ENCODE measurements at regions not wholly inside any gene's neighbourhood (a gene's known extent, or its start where the extent isn't known, plus 50 kb on each side); places are given as distances from the start of the nearest gene placed in this dataset.

DNA sequence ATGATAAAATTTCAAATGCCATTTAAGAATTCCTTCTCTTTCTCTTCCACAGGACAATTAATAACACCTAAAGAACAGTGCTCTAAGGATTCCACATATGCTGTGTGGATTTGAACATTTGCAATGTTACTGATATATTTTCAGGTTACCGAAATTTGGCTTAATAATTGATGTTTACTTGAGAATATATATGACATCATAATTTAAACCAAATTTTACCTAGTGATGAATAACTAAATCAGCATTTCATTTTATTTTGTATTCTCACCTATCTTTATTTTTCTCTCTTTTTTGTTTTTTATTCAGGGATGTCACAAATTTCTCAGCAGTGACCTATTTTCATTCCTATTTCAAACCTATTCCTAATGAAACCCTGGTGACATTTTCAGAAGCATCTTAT, 429.6 kb downstream of the SLCO4C1 start:
- Histone ChIP-seq H3K79me2 (ENCODE audit: insufficient read depth, low read length) (no peaks in the 10 kb centered on the region), H3K4me3 (ENCODE audit: low read length, poor library complexity, severe bottlenecking) (no peak overlapping the region)

DNA sequence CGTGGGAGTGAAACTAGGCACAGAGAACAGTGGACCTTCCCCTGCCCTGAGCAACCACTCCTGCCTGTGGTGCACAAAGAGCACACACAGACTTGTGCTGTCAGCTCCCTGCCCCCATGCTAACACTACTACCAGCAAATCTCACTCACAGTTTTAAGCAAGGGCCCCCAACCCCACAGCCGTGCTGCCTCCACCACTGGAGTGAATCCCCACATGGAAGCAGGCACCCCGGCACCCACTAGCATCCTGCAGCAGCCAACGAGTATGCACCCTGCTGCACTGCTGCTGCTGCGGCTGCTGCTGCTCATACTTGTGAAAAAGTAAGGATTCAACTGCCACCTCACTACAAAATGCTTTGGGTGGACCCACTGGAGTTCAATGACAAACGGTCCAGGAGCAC, 435.5 kb downstream of the SLCO4C1 start:
- Histone ChIP-seq H3K4me2 (ENCODE audit: low read depth, low read length, poor library complexity, severe bottlenecking) (no peak overlapping the region), H2AFZ (ENCODE audit: low read length) (no peak overlapping the region), H3K79me2 (ENCODE audit: insufficient read depth, low read length) (no peaks in the 10 kb centered on the region), H4K20me1 (ENCODE audit: insufficient read depth, low read length, poor library complexity, severe bottlenecking) (no peaks in the 10 kb centered on the region), H3K36me3 (ENCODE audit: insufficient read depth, low read length) (no peaks in the 10 kb centered on the region), H3K4me3 (ENCODE audit: low read length, poor library complexity, severe bottlenecking) (no peak overlapping the region), H3K27me3 (ENCODE audit: insufficient read depth, low read length, poor library complexity, severe bottlenecking) (no peaks in the 10 kb centered on the region), H3K4me1 (ENCODE audit: insufficient read depth, low read length, poor library complexity, severe bottlenecking) (no peaks in the 10 kb centered on the region), H3K9ac (ENCODE audit: low read depth, low read length, poor library complexity, severe bottlenecking) (no peak overlapping the region), H3K9me2 (replicated peaks; ENCODE audit: low read depth, low read length) (no peaks in the 10 kb centered on the region), H3K9me3 (ENCODE audit: insufficient read depth, low read depth, low read length) (no peaks in the 10 kb centered on the region), H3F3A (ENCODE audit: low read depth) (no peaks in the 10 kb centered on the region)
- TF ChIP-seq EZH2phosphoT487 (IDR thresholded peaks at IDR 0.05; ENCODE audit: borderline replicate concordance), result no peak
- TF ChIP-seq, protein P1, sequence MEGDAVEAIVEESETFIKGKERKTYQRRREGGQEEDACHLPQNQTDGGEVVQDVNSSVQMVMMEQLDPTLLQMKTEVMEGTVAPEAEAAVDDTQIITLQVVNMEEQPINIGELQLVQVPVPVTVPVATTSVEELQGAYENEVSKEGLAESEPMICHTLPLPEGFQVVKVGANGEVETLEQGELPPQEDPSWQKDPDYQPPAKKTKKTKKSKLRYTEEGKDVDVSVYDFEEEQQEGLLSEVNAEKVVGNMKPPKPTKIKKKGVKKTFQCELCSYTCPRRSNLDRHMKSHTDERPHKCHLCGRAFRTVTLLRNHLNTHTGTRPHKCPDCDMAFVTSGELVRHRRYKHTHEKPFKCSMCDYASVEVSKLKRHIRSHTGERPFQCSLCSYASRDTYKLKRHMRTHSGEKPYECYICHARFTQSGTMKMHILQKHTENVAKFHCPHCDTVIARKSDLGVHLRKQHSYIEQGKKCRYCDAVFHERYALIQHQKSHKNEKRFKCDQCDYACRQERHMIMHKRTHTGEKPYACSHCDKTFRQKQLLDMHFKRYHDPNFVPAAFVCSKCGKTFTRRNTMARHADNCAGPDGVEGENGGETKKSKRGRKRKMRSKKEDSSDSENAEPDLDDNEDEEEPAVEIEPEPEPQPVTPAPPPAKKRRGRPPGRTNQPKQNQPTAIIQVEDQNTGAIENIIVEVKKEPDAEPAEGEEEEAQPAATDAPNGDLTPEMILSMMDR (conservative IDR thresholded peaks at IDR 0.05; ENCODE audit: low read length), result no peak

More for the DNA sequence above, 429.6 kb downstream of the SLCO4C1 start:
- no peak overlapping the region for H3K4me2 ChIP-seq (ENCODE audit: low read depth, low read length, poor library complexity, severe bottlenecking)
- H3K4me1 ChIP-seq (ENCODE audit: insufficient read depth, low read length, poor library complexity, severe bottlenecking), result no peaks in the 10 kb centered on the region
- H2AFZ ChIP-seq (ENCODE audit: low read length), result no peak overlapping the region
- TF ChIP-seq, protein P1 (conservative IDR thresholded peaks at IDR 0.05; ENCODE audit: low read length), result no peak
- no peak for TF ChIP-seq EZH2phosphoT487 (IDR thresholded peaks at IDR 0.05; ENCODE audit: borderline replicate concordance)
- no peaks in the 10 kb centered on the region for H3K27me3 ChIP-seq (ENCODE audit: insufficient read depth, low read length, poor library complexity, severe bottlenecking)
- no peaks in the 10 kb centered on the region for H4K20me1 ChIP-seq (ENCODE audit: insufficient read depth, low read length, poor library complexity, severe bottlenecking)
- H3F3A ChIP-seq (ENCODE audit: low read depth), result no peaks in the 10 kb centered on the region
- H3K36me3 ChIP-seq (ENCODE audit: insufficient read depth, low read length), result no peaks in the 10 kb centered on the region
- no peaks in the 10 kb centered on the region for H3K9me2 ChIP-seq (replicated peaks; ENCODE audit: low read depth, low read length)
- no peaks in the 10 kb centered on the region for H3K9me3 ChIP-seq (ENCODE audit: insufficient read depth, low read depth, low read length)
- H3K9ac ChIP-seq (ENCODE audit: low read depth, low read length, poor library complexity, severe bottlenecking), result no peak overlapping the region

DNA sequence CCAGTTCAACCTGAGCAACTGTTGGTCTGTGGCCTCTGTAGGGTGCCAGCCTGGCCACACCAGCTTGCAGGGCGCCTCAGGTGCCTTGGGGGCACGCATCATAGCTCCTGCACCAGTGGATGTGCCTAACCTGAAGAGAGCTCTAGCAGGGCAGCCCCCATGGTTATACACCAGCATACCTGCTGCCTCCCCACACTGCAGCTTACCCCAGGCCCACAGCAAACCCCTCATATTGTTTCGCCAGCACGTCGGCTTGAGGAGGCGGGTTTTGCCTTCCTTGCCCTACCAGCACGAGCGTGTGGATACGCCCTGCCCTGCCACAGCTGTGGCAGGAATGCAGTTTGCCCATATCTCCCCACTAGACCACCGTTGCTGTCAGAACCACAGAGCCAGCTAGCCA, 435.9 kb downstream of the SLCO4C1 start:
- Histone ChIP-seq H3K4me1 (ENCODE audit: insufficient read depth, low read length, poor library complexity, severe bottlenecking) (no peaks in the 10 kb centered on the region), H3K27me3 (ENCODE audit: insufficient read depth, low read length, poor library complexity, severe bottlenecking) (no peaks in the 10 kb centered on the region), H4K20me1 (ENCODE audit: insufficient read depth, low read length, poor library complexity, severe bottlenecking) (no peaks in the 10 kb centered on the region), H3K4me3 (ENCODE audit: low read length, poor library complexity, severe bottlenecking) (no peak overlapping the region), H3K9me2 (replicated peaks; ENCODE audit: low read depth, low read length) (no peaks in the 10 kb centered on the region), H2AFZ (ENCODE audit: low read length) (no peak overlapping the region), H3K79me2 (ENCODE audit: insufficient read depth, low read length) (no peaks in the 10 kb centered on the region), H3K4me2 (ENCODE audit: low read depth, low read length, poor library complexity, severe bottlenecking) (no peak overlapping the region), H3F3A (ENCODE audit: low read depth) (no peaks in the 10 kb centered on the region), H3K9ac (ENCODE audit: low read depth, low read length, poor library complexity, severe bottlenecking) (no peak overlapping the region), H3K9me3 (ENCODE audit: insufficient read depth, low read depth, low read length) (no peaks in the 10 kb centered on the region), H3K36me3 (ENCODE audit: insufficient read depth, low read length) (no peaks in the 10 kb centered on the region)
- TF ChIP-seq, protein P1 (conservative IDR thresholded peaks at IDR 0.05; ENCODE audit: low read length), result no peak
- no peak for TF ChIP-seq EZH2phosphoT487 (IDR thresholded peaks at IDR 0.05; ENCODE audit: borderline replicate concordance)
